Loucy (cell line): ENCODE measurements at regions not wholly inside any gene's neighbourhood (a gene's known extent, or its start where the extent isn't known, plus 50 kb on each side); places are given as distances from the start of the nearest gene placed in this dataset.

Experiments
- EZH2phosphoT487 ChIP-seq: fragments of 200-600 bp; IDR thresholded peaks from 2 replicates; pipeline ENCODE4 v1.6.1; 2018; ENCODE audit warnings: antibody characterized with exemption, mild to moderate bottlenecking, moderate library complexity, borderline replicate concordance
- TF ChIP-seq, protein P1 (sequence below): fragments of 200-600 bp; sonication (generic); conservative IDR thresholded peaks from 2 replicates; pipeline ENCODE4 v1.5.1; 2014; ENCODE audit warnings: mild to moderate bottlenecking, antibody characterized with exemption, low read length

GRCh38 chr5:168052686-168053085, 238.8 kb upstream of the WWC1 start:
- TF ChIP-seq, protein P1, sequence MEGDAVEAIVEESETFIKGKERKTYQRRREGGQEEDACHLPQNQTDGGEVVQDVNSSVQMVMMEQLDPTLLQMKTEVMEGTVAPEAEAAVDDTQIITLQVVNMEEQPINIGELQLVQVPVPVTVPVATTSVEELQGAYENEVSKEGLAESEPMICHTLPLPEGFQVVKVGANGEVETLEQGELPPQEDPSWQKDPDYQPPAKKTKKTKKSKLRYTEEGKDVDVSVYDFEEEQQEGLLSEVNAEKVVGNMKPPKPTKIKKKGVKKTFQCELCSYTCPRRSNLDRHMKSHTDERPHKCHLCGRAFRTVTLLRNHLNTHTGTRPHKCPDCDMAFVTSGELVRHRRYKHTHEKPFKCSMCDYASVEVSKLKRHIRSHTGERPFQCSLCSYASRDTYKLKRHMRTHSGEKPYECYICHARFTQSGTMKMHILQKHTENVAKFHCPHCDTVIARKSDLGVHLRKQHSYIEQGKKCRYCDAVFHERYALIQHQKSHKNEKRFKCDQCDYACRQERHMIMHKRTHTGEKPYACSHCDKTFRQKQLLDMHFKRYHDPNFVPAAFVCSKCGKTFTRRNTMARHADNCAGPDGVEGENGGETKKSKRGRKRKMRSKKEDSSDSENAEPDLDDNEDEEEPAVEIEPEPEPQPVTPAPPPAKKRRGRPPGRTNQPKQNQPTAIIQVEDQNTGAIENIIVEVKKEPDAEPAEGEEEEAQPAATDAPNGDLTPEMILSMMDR, result no peak
- TF ChIP-seq EZH2phosphoT487, result no peak
